ENCODE measurements at regions not wholly inside any gene's neighbourhood (a gene's known extent, or its start where the extent isn't known, plus 50 kb on each side); places are given as distances from the start of the nearest gene placed in this dataset.

GRCh38 chr3:177249203-177249602 lies 51.9 kb upstream of the TBL1XR1 start:
- Histone ChIP-seq H3K27me3 (replicated peaks; ENCODE audit: insufficient read depth, low read length) (no peaks in the 10 kb centered on the region), H3K79me2 (ENCODE audit: low read length) (no peaks in the 10 kb centered on the region), H3K4me2 (ENCODE audit: low read depth, low read length) (no peak overlapping the region), H3F3A (ENCODE audit: insufficient read depth, low read length) (peaks cover 12% of the 10 kb centered on the region), H4K20me1 (ENCODE audit: insufficient read depth, low read length) (no peaks in the 10 kb centered on the region), H3K9ac (ENCODE audit: low read length) (no peak overlapping the region), H3K36me3 (replicated peaks; ENCODE audit: insufficient read depth, low read length) (no peaks in the 10 kb centered on the region), H3K27ac (ENCODE audit: low read length) (no peak overlapping the region), H3K4me1 (ENCODE audit: low read length) (peaks cover 12% of the 10 kb centered on the region), H3K4me3 (ENCODE audit: low read length) (no peak overlapping the region), H3K9me2 (replicated peaks; ENCODE audit: insufficient read depth, low read length) (no peaks in the 10 kb centered on the region), H2AFZ (ENCODE audit: low read length) (no peak overlapping the region), H3K9me3 (replicated peaks; ENCODE audit: insufficient read depth, low read length) (no peaks in the 10 kb centered on the region)
- no peak for DNase-seq
- TF ChIP-seq CTCF (IDR thresholded peaks at IDR 0.05; ENCODE audit: low read length) (no peak), EZH2 (optimal IDR thresholded peaks at IDR 0.05; ENCODE audit: low read depth, low read length) (no peak), EZH2phosphoT487 (IDR thresholded peaks at IDR 0.05; ENCODE audit: low read length) (no peak)

DNA sequence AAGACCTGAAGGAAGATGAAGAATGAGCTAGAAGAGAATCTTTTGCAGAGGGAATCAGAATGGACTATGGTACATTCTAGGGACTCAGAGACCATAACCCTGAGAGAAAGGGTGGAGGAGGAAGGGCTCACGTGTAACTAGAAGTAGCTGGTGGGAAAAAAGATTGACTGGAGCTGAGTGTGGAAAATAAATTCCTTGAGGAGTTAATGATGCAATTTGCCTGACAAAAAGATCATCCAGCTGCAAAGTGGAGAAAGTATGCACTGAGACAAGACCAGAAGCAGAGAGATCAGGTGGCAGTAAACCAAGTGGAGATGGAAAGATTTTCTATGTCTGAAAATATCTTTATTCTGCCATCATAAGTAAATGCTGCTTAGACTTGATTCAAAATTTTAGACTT lies 52.9 kb upstream of the TBL1XR1 start:
- Histone ChIP-seq H3K4me2 (ENCODE audit: low read depth, low read length) (no peak overlapping the region), H3F3A (ENCODE audit: insufficient read depth, low read length) (peaks cover 12% of the 10 kb centered on the region), H4K20me1 (ENCODE audit: insufficient read depth, low read length) (no peaks in the 10 kb centered on the region), H3K36me3 (replicated peaks; ENCODE audit: insufficient read depth, low read length) (no peaks in the 10 kb centered on the region), H3K27me3 (replicated peaks; ENCODE audit: insufficient read depth, low read length) (no peaks in the 10 kb centered on the region), H3K9me2 (replicated peaks; ENCODE audit: insufficient read depth, low read length) (no peaks in the 10 kb centered on the region), H2AFZ (ENCODE audit: low read length) (no peak overlapping the region), H3K79me2 (ENCODE audit: low read length) (no peaks in the 10 kb centered on the region), H3K4me3 (ENCODE audit: low read length) (no peak overlapping the region), H3K4me1 (ENCODE audit: low read length) (peaks cover 12% of the 10 kb centered on the region), H3K9me3 (replicated peaks; ENCODE audit: insufficient read depth, low read length) (no peaks in the 10 kb centered on the region), H3K27ac (ENCODE audit: low read length) (no peak overlapping the region), H3K9ac (ENCODE audit: low read length) (no peak overlapping the region)
- TF ChIP-seq CTCF (IDR thresholded peaks at IDR 0.05; ENCODE audit: low read length): no peak
- no peak for TF ChIP-seq EZH2phosphoT487 (IDR thresholded peaks at IDR 0.05; ENCODE audit: low read length)
- no peak for TF ChIP-seq EZH2 (optimal IDR thresholded peaks at IDR 0.05; ENCODE audit: low read depth, low read length)
- DNase-seq: no peak

DNA sequence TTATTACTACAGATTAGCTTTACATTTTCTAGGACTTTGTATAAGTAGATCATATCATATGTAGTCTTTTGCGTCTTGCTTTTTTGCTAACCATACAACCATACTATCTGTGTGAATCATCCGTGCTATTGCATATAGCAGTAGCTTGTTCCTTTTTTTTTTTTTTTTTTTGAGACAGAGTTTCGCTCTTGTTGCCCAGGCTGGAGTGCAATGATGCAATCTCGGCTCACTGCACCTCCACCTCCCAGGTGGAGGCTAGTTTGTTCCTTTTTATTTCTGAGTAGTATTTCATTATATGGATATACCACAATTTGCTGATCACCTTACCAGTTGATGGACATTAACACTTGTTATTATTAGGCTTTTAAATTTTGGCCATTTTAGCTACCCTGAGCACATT lies 54.5 kb upstream of the TBL1XR1 start:
- H3K4me1 ChIP-seq (ENCODE audit: low read length): peaks cover 5% of the 10 kb centered on the region
- no peak overlapping the region for H2AFZ ChIP-seq (ENCODE audit: low read length)
- H3K4me2 ChIP-seq (ENCODE audit: low read depth, low read length): no peak overlapping the region
- DNase-seq: no peak
- no peaks in the 10 kb centered on the region for H3K9me3 ChIP-seq (replicated peaks; ENCODE audit: insufficient read depth, low read length)
- no peak overlapping the region for H3K4me3 ChIP-seq (ENCODE audit: low read length)
- peaks cover 11% of the 10 kb centered on the region for H3F3A ChIP-seq (ENCODE audit: insufficient read depth, low read length)
- TF ChIP-seq CTCF (IDR thresholded peaks at IDR 0.05; ENCODE audit: low read length) (no peak), EZH2phosphoT487 (IDR thresholded peaks at IDR 0.05; ENCODE audit: low read length) (no peak)
- H3K27me3 ChIP-seq (replicated peaks; ENCODE audit: insufficient read depth, low read length): no peaks in the 10 kb centered on the region
- H3K79me2 ChIP-seq (ENCODE audit: low read length): no peaks in the 10 kb centered on the region
- H3K9ac ChIP-seq (ENCODE audit: low read length): no peak overlapping the region
- no peak overlapping the region for H3K27ac ChIP-seq (ENCODE audit: low read length)
- no peaks in the 10 kb centered on the region for H3K9me2 ChIP-seq (replicated peaks; ENCODE audit: insufficient read depth, low read length)
- no peaks in the 10 kb centered on the region for H3K36me3 ChIP-seq (replicated peaks; ENCODE audit: insufficient read depth, low read length)
- H4K20me1 ChIP-seq (ENCODE audit: insufficient read depth, low read length): no peaks in the 10 kb centered on the region

Data from MM.1S (cell line).